Endothelial cell of umbilical vein (primary cell): ENCODE measurements at regions not wholly inside any gene's neighbourhood (a gene's known extent, or its start where the extent isn't known, plus 50 kb on each side); places are given as distances from the start of the nearest gene placed in this dataset.

ENCODE experiments used
- BruUV-seq: library from RNA; stranded (reverse); fragments of 400-500 nt; replicated peaks from 2 replicates; lab custom pipeline; 2021; lab: Mats Ljungman, UMichigan
- CTCF ChIA-PET: fragments of 300-600, 350-600 bp; sonication (Branson Sonifier 250); formaldehyde crosslinking; loops from one replicate; lab custom pipeline; 2021; ENCODE audit warnings: antibody characterized with exemption, inconsistent platforms; lab: Charles Lee
- POLR2A ChIA-PET: fragments of 300-600, 350-600 bp; sonication (Branson Sonifier 250); formaldehyde crosslinking; loops from one replicate; lab custom pipeline; 2021; ENCODE audit warnings: antibody characterized with exemption, inconsistent platforms; lab: Charles Lee
- DNase-seq: peaks from one replicate; pipeline ENCODE4 v3.0.0-alpha.2; 2011; ENCODE audit warnings: low read depth, low spot score
- FAIRE-seq: peaks from 2 replicates; lab custom pipeline; 2011; peaks lifted over from hg19 to GRCh38; lab: Jason Lieb, UNC
- H2AFZ ChIP-seq: 2 replicates; pipeline ENCODE4 v1.6.0; 2012; ENCODE audit warnings: low read depth, low read length, control low read depth, inconsistent platforms
- H3K27ac ChIP-seq: 2 replicates; pipeline ENCODE4 v1.5.1; 2011; ENCODE audit warnings: low read depth, mild to moderate bottlenecking, control low read depth, low read length, moderate library complexity; ENCODE audit not compliant: insufficient read depth
- H3K27me3 ChIP-seq, 2 experiments: 2 replicates each; pipeline versions ENCODE4 v1.6.0 to v1.6.1; 2011; ENCODE audit warnings: low read length in 2 of 2, mixed read lengths in 1 of 2; ENCODE audit not compliant: control insufficient read depth in 2 of 2, insufficient read depth in 2 of 2
- H3K36me3 ChIP-seq, 2 experiments: 2 replicates in 1 of 2; 3 replicates in 1 of 2; pipeline ENCODE4 v1.5.1; 2011; ENCODE audit warnings: low read length in 2 of 2, mild to moderate bottlenecking in 1 of 2, moderate library complexity in 1 of 2; ENCODE audit not compliant: control insufficient read depth in 2 of 2, insufficient read depth in 2 of 2; ENCODE audit errors: extremely low read depth in 1 of 2
- H3K4me1 ChIP-seq: 3 replicates; pipeline ENCODE4 v1.5.1; 2011; ENCODE audit warnings: mild to moderate bottlenecking, low read length; ENCODE audit not compliant: control insufficient read depth, insufficient read depth; ENCODE audit errors: extremely low read depth
- H3K4me2 ChIP-seq: 2 replicates; pipeline ENCODE4 v1.6.1; 2011; ENCODE audit warnings: low read length, control low read depth, mixed read lengths; ENCODE audit not compliant: insufficient read depth
- H3K4me3 ChIP-seq, 3 experiments: fragments of 200-600 bp in 1 of 3; sonication (generic), shearing (Covaris generic) in 1 of 3; replicated peaks in 1 of 3; 2 replicates each; pipeline ENCODE4 v1.5.1; 2011 to 2016; ENCODE audit warnings: control low read depth in 3 of 3, low read length in 3 of 3, mild to moderate bottlenecking in 2 of 3, inconsistent platforms in 1 of 3, low read depth in 1 of 3, moderate library complexity in 1 of 3; ENCODE audit not compliant: insufficient read depth in 1 of 3
- H3K79me2 ChIP-seq: 2 replicates; pipeline ENCODE4 v1.6.0; 2012; ENCODE audit warnings: low read length, inconsistent platforms; ENCODE audit not compliant: control insufficient read depth, insufficient read depth
- H3K9ac ChIP-seq: replicated peaks from 2 replicates; pipeline ENCODE3; 2011; ENCODE audit warnings: low read length, control low read depth; ENCODE audit not compliant: insufficient read depth; ENCODE audit errors: extremely low read depth
- H3K9me1 ChIP-seq: replicated peaks from 3 replicates; pipeline ENCODE4 v1.6.0; 2011; ENCODE audit warnings: mild to moderate bottlenecking, low read length; ENCODE audit not compliant: control insufficient read depth, insufficient read depth; ENCODE audit errors: extremely low read depth
- H3K9me3 ChIP-seq: replicated peaks from 2 replicates; pipeline ENCODE4 v1.5.1; 2012; ENCODE audit warnings: low read length, inconsistent platforms; ENCODE audit not compliant: control insufficient read depth, insufficient read depth
- H4K20me1 ChIP-seq: replicated peaks from 2 replicates; pipeline ENCODE3; 2011; ENCODE audit warnings: mild to moderate bottlenecking, low read length; ENCODE audit not compliant: control insufficient read depth, insufficient read depth; ENCODE audit errors: extremely low read depth
- EZH2 ChIP-seq: IDR thresholded peaks from 2 replicates; pipeline ENCODE4 v1.6.1; 2012; ENCODE audit warnings: borderline replicate concordance, low read depth, mild to moderate bottlenecking, moderate library complexity, low read length, inconsistent platforms; ENCODE audit not compliant: severe bottlenecking
- MYC ChIP-seq: IDR thresholded peaks from one replicate; pipeline ENCODE4 v1.6.1; 2011; ENCODE audit warnings: mild to moderate bottlenecking, low read depth, low read length
- POLR2A ChIP-seq: IDR thresholded peaks from 2 replicates; pipeline ENCODE4 v1.6.1; 2012; ENCODE audit warnings: low read depth, mild to moderate bottlenecking, control low read depth, low read length
- dilution Hi-C: fragments of 300-500 bp; cut with MboI; formaldehyde crosslinking; loops from one replicate; pipeline ENCODE4 v1.15.0; 2019; ENCODE audit warnings: low sequenced_read_pairs; ENCODE audit not compliant: extremely low pct_ligation_motif_present
- intact Hi-C: fragments of 100-400 bp; cut with micrococcal nuclease; formaldehyde crosslinking; loops from one replicate; pipeline ENCODE4 v1.10.0; 2022

- H2AFZ ChIP-seq = no peak overlapping the region
Observed at GRCh38 chr22:27614006-27614649, 187.4 kb downstream of the MN1 start.

GRCh38 chr22:27614650-27615007 lies 186.9 kb downstream of the MN1 start:
- no peaks in the 10 kb centered on the region for H3K9me1 ChIP-seq
- no peak overlapping the region for H3K27ac ChIP-seq
- CTCF ChIA-PET = interaction anchor here (1.1 kb wide), 1 partner anchor 11 kb away, joined by 4 read pairs; no protein-coding TSS in a partner anchor
- intact Hi-C loops (no loop called here), dilution Hi-C loops (no loop called here)
- H4K20me1 ChIP-seq = no peaks in the 10 kb centered on the region
- no peak for DNase-seq
- H3K4me1 ChIP-seq = no peaks in the 10 kb centered on the region
- no peak overlapping the region for H3K4me3 ChIP-seq
- H3K9me3 ChIP-seq = no peaks in the 10 kb centered on the region
- H3K4me2 ChIP-seq = no peak overlapping the region
- POLR2A ChIA-PET = no interaction called here
- no peaks in the 10 kb centered on the region for H3K36me3 ChIP-seq
- BruUV-seq = no TSS peak
- no peak overlapping the region for H2AFZ ChIP-seq
- H3K9ac ChIP-seq = no peak overlapping the region
- no peak for FAIRE-seq
- H3K79me2 ChIP-seq = no peaks in the 10 kb centered on the region
- TF ChIP-seq EZH2 = peak; percentile 64
- TF ChIP-seq MYC = no peak
- H3K27me3 ChIP-seq = peaks cover 24 to 25% of the 10 kb centered on the region in 2 experiments

More at GRCh38 chr22:27614006-27614649, 187.4 kb downstream of the MN1 start:
- TF ChIP-seq EZH2 (peak; percentile 51), POLR2A (no peak)
- H3K4me1 ChIP-seq = no peaks in the 10 kb centered on the region
- no peak overlapping the region for H3K27ac ChIP-seq
- H3K9me3 ChIP-seq = no peaks in the 10 kb centered on the region
- no TSS peak for BruUV-seq
- H3K4me2 ChIP-seq = no peak overlapping the region
- no peak for FAIRE-seq
- DNase-seq = no peak
- intact Hi-C loops (no loop called here), dilution Hi-C loops (no loop called here)
- H3K4me3 ChIP-seq = no peak overlapping the region
- H3K79me2 ChIP-seq = no peaks in the 10 kb centered on the region
- POLR2A ChIA-PET = no interaction called here
- H3K36me3 ChIP-seq = no peaks in the 10 kb centered on the region
- H3K27me3 ChIP-seq = peaks cover 24 to 25% of the 10 kb centered on the region in 2 experiments
- no peaks in the 10 kb centered on the region for H4K20me1 ChIP-seq
- CTCF ChIA-PET = no interaction called here
- no peaks in the 10 kb centered on the region for H3K9me1 ChIP-seq
- H3K9ac ChIP-seq = no peak overlapping the region
